CD14-positive monocyte (primary cell): ENCODE measurements at regions not wholly inside any gene's neighbourhood (a gene's known extent, or its start where the extent isn't known, plus 50 kb on each side); places are given as distances from the start of the nearest gene placed in this dataset.
"Not testable (repeated sequence)": the region's sequence is repeated elsewhere in the genome, so short reads cannot be mapped to it uniquely, and the experiment has no call there.

ENCODE experiments used
- DNase-seq, 3 donors: peaks; one replicate each; pipeline ENCODE4 v3.0.0-alpha.2; 2011 to 2022
- H2AFZ ChIP-seq: 2 replicates; pipeline ENCODE4 v1.6.0; 2012; ENCODE audit warnings: mild to moderate bottlenecking, low read depth, low read length, inconsistent platforms; ENCODE audit not compliant: insufficient read depth, poor library complexity, severe bottlenecking
- H3K27ac ChIP-seq, 2 donors: 1 replicate in 1 of 2; 2 replicates in 1 of 2; pipeline ENCODE4 v1.5.1; 2012 to 2013; ENCODE audit warnings: low read length in 2 of 2, control low read depth in 1 of 2, inconsistent platforms in 1 of 2, low read depth in 1 of 2, mild to moderate bottlenecking in 1 of 2
- H3K27me3 ChIP-seq, 2 donors: one replicate each; pipeline versions ENCODE4 v1.6.0 to v1.6.1; 2011 to 2013; ENCODE audit warnings: low read length in 2 of 2; ENCODE audit not compliant: control insufficient read depth in 2 of 2, insufficient read depth in 2 of 2
- H3K36me3 ChIP-seq, 2 donors: replicated peaks in 1 of 2; 1 replicate in 1 of 2; 2 replicates in 1 of 2; pipeline versions ENCODE4 v1.5.1 to v1.6.1; 2012 to 2013; ENCODE audit warnings: low read length in 2 of 2, control low read depth in 1 of 2, inconsistent platforms in 1 of 2, mild to moderate bottlenecking in 1 of 2; ENCODE audit not compliant: insufficient read depth in 2 of 2, control insufficient read depth in 1 of 2
- H3K4me1 ChIP-seq, 2 donors: 1 replicate in 1 of 2; 2 replicates in 1 of 2; pipeline versions ENCODE4 v1.5.1 to v1.6.1; 2012 to 2013; ENCODE audit warnings: low read length in 2 of 2, control low read depth in 1 of 2, inconsistent platforms in 1 of 2, mild to moderate bottlenecking in 1 of 2, moderate library complexity in 1 of 2; ENCODE audit not compliant: insufficient read depth in 2 of 2, control insufficient read depth in 1 of 2
- H3K4me2 ChIP-seq: replicated peaks from 2 replicates; pipeline ENCODE3; 2012; ENCODE audit warnings: low read length, moderate library complexity, mild to moderate bottlenecking; ENCODE audit not compliant: poor library complexity, severe bottlenecking; ENCODE audit errors: extremely low read depth
- H3K4me3 ChIP-seq, 3 experiments: fragments of 200-600 bp in 1 of 3; sonication (generic) in 1 of 3; replicated peaks in 1 of 3; 1 replicate in 2 of 3; 2 replicates in 1 of 3; pipeline ENCODE4 v1.5.1; 2011 to 2013; ENCODE audit warnings: low read length in 3 of 3, mild to moderate bottlenecking in 3 of 3, control low read depth in 2 of 3, low read depth in 2 of 3, inconsistent platforms in 1 of 3, moderate library complexity in 1 of 3
- H3K79me2 ChIP-seq: 2 replicates; pipeline ENCODE4 v1.6.0; 2012; ENCODE audit warnings: mild to moderate bottlenecking, control low read depth, inconsistent platforms, low read length, moderate library complexity; ENCODE audit not compliant: insufficient read depth
- H3K9ac ChIP-seq: 2 replicates; pipeline ENCODE4 v1.6.0; 2017; ENCODE audit warnings: low read length, mild to moderate bottlenecking; ENCODE audit not compliant: insufficient read depth, poor library complexity, severe bottlenecking
- H3K9me3 ChIP-seq, 2 donors: replicated peaks in 1 of 2; 1 replicate in 1 of 2; 2 replicates in 1 of 2; pipeline versions ENCODE4 v1.5.1 to v1.6.1; 2012 to 2013; ENCODE audit warnings: low read length in 2 of 2, control low read depth in 1 of 2; ENCODE audit not compliant: control insufficient read depth in 1 of 2, insufficient read depth in 1 of 2
- H4K20me1 ChIP-seq: 2 replicates; pipeline ENCODE4 v1.6.0; 2012; ENCODE audit warnings: mild to moderate bottlenecking, low read length, control low read depth, moderate library complexity; ENCODE audit not compliant: insufficient read depth
- H3K27ac Mint-ChIP-seq, 7 donors: one replicate each; pipeline ENCODE4 v1.8.0; 2020; ENCODE audit warnings: mild to moderate bottlenecking in 7 of 7, mixed read lengths in 7 of 7, moderate library complexity in 6 of 7, inconsistent platforms in 2 of 7
- H3K27me3 Mint-ChIP-seq, 3 donors: one replicate each; pipeline ENCODE4 v1.8.0; 2021 to 2022; ENCODE audit warnings: low read depth in 3 of 3, mild to moderate bottlenecking in 3 of 3, mixed read lengths in 3 of 3, moderate library complexity in 3 of 3, inconsistent platforms in 1 of 3
- H3K36me3 Mint-ChIP-seq, 2 donors: one replicate each; pipeline ENCODE4 v1.8.0; 2020; ENCODE audit warnings: mixed read lengths in 2 of 2, inconsistent platforms in 1 of 2, mild to moderate bottlenecking in 1 of 2
- H3K4me1 Mint-ChIP-seq: one replicate; pipeline ENCODE4 v1.8.0; 2020; ENCODE audit warnings: mild to moderate bottlenecking, mixed read lengths
- H3K4me3 Mint-ChIP-seq, 2 donors: one replicate each; pipeline ENCODE4 v1.8.0; 2020; ENCODE audit warnings: mild to moderate bottlenecking in 2 of 2, mixed read lengths in 2 of 2, moderate library complexity in 1 of 2
- H3K9me3 Mint-ChIP-seq, 7 donors: one replicate each; pipeline ENCODE4 v1.8.0; 2020 to 2022; ENCODE audit warnings: mixed read lengths in 7 of 7, mild to moderate bottlenecking in 6 of 7, moderate library complexity in 6 of 7, inconsistent platforms in 2 of 7
- CTCF ChIP-seq: fragments of 200-600 bp; IDR thresholded peaks from one replicate; pipeline ENCODE4 v1.8.0; 2022; ENCODE audit warnings: antibody characterized with exemption, mild to moderate bottlenecking
- WGBS: methylation state at CpG from one replicate; pipeline ENCODE4 v1.1.5; 2013; ENCODE audit warnings: missing lambda C conversion rate; ENCODE audit not compliant: insufficient coverage; 5-methylcytosine and 5-hydroxymethylcytosine counted together
- intact Hi-C, 2 donors: fragments of 100-400 bp; cut with micrococcal nuclease; formaldehyde crosslinking; loops; one replicate each; pipeline versions ENCODE4 v1.15.0 to v1.15.1; 2023

- Mint-ChIP-seq H3K27me3 (no peaks in the 10 kb centered on the region), H3K9me3 (peaks cover 2 to 13% (median 8%) of the 10 kb centered on the region in 7 donors), H3K4me3 (no peak overlapping the region), H3K4me1 (no peaks in the 10 kb centered on the region), H3K36me3 (no peaks in the 10 kb centered on the region), H3K27ac (no peak overlapping the region)
- Histone ChIP-seq H3K36me3 (no peaks in the 10 kb centered on the region), H3K4me2 (no peak overlapping the region), H3K9me3 (peaks cover 0 to 4% of the 10 kb centered on the region in 2 donors), H2AFZ (no peak overlapping the region), H3K27me3 (no peaks in the 10 kb centered on the region), H3K9ac (no peak overlapping the region), H3K4me1 (no peaks in the 10 kb centered on the region), H3K27ac (no peak overlapping the region), H3K4me3 (no peak overlapping the region), H4K20me1 (no peaks in the 10 kb centered on the region), H3K79me2 (no peaks in the 10 kb centered on the region)
- no peak for DNase-seq
- TF ChIP-seq CTCF = no peak
- 100% methylated on average over 1 of the region's 3 CpGs for WGBS
- intact Hi-C loops = no loop called here
Observed at GRCh38 chr21:14814282-14814681, 250.5 kb downstream of the NRIP1 start.

GRCh38 chr21:14804170-14804569 lies 258.1 kb upstream of the SAMSN1 start:
- H3K27me3 Mint-ChIP-seq, H2AFZ ChIP-seq, H3K4me3 ChIP-seq, H3K27ac Mint-ChIP-seq, H3K36me3 ChIP-seq, intact Hi-C loops, H3K4me1 Mint-ChIP-seq, H3K27ac ChIP-seq, H3K9me3 ChIP-seq, H3K36me3 Mint-ChIP-seq, H3K4me3 Mint-ChIP-seq, H3K27me3 ChIP-seq, H3K9ac ChIP-seq, H3K4me1 ChIP-seq, H3K79me2 ChIP-seq, H4K20me1 ChIP-seq, DNase-seq, H3K4me2 ChIP-seq: not testable (repeated sequence)
- peaks cover 9 to 30% (median 21%) of the 10 kb centered on the region in 7 donors for H3K9me3 Mint-ChIP-seq
- no CpG with 5 or more reads among the region's 2 CpGs for WGBS
